RWPE1 (cell line): ENCODE measurements at regions not wholly inside any gene's neighbourhood (a gene's known extent, or its start where the extent isn't known, plus 50 kb on each side); places are given as distances from the start of the nearest gene placed in this dataset.

Source experiments
- CTCF ChIA-PET: fragments of 350-600 bp; sonication (Branson Sonifier 250); formaldehyde crosslinking; extraction: SDS; loops from one replicate; lab custom pipeline; 2021; lab: Yijun Ruan, JAX
- POLR2A ChIA-PET: fragments of 400-600 bp; formaldehyde crosslinking; extraction: SDS; loops from one replicate; lab custom pipeline; 2020; ENCODE audit warnings: antibody characterized with exemption; ENCODE audit not compliant: low non-redundant PET; lab: Yijun Ruan, JAX
- DNase-seq: peaks from one replicate; pipeline ENCODE4 v3.0.0; 2012; ENCODE audit warnings: low spot score
- H3K27ac ChIP-seq: fragments of 450-650 bp; 2 replicates; pipeline ENCODE4 v1.5.1; 2017
- CTCF ChIP-seq: fragments of 450-650 bp; conservative IDR thresholded peaks from 2 replicates; pipeline ENCODE4 v1.5.1; 2017; ENCODE audit warnings: low read depth, mild to moderate bottlenecking

- CTCF ChIA-PET = no interaction called here
Measured at GRCh38 chr3:187831125-187832051, 86.1 kb upstream of the BCL6 start.

GRCh38 chr3:187832202-187832601 lies 86.9 kb upstream of the BCL6 start:
- ChIA-PET CTCF (no interaction called here), POLR2A (no interaction called here)
- H3K27ac ChIP-seq = no peak overlapping the region
- TF ChIP-seq CTCF = no peak
- DNase-seq = no peak

More at GRCh38 chr3:187831125-187832051, 86.1 kb upstream of the BCL6 start:
- no peak overlapping the region for H3K27ac ChIP-seq
- TF ChIP-seq CTCF = no peak
- no peak for DNase-seq
- POLR2A ChIA-PET = no interaction called here

- H3K27ac ChIP-seq = no peak overlapping the region
- DNase-seq = no peak
- no peak for TF ChIP-seq CTCF
- CTCF ChIA-PET = no interaction called here
- POLR2A ChIA-PET = no interaction called here
Measured at GRCh38 chr3:187833375-187833774, 88.1 kb upstream of the BCL6 start.

- H3K27ac ChIP-seq = no peak overlapping the region
- DNase-seq = no peak
- CTCF ChIA-PET = no interaction called here
- TF ChIP-seq CTCF = no peak
- POLR2A ChIA-PET = no interaction called here
Measured at GRCh38 chr3:187833799-187834578, 88.7 kb upstream of the BCL6 start.

GRCh38 chr3:187836823-187837770 lies 91.8 kb upstream of the BCL6 start:
- TF ChIP-seq CTCF = no peak
- no peak for DNase-seq
- no peak overlapping the region for H3K27ac ChIP-seq
- ChIA-PET POLR2A (no interaction called here), CTCF (interaction anchor here (0.6 kb wide), 1 partner anchor 20 kb away, joined by 3 read pairs; no protein-coding TSS in a partner anchor)
